Epithelial cell of esophagus (primary cell): ENCODE measurements at regions not wholly inside any gene's neighbourhood (a gene's known extent, or its start where the extent isn't known, plus 50 kb on each side); places are given as distances from the start of the nearest gene placed in this dataset.
A peak's percentile ranks its signal among the peaks of the same experiment; 100 is the strongest.
"Not testable (repeated sequence)": the region's sequence is repeated elsewhere in the genome, so short reads cannot be mapped to it uniquely, and the experiment has no call there.

Experiments used
- DNase-seq: peaks from one replicate; pipeline ENCODE4 v3.0.0; 2010; ENCODE audit warnings: low read depth
- H3K4me3 ChIP-seq: 2 replicates; pipeline ENCODE4 v1.5.1; 2011; ENCODE audit warnings: mild to moderate bottlenecking, low read length, control low read depth
- CTCF ChIP-seq: IDR thresholded peaks from 2 replicates; pipeline ENCODE4 v1.5.1; 2011; ENCODE audit warnings: low read depth, mild to moderate bottlenecking, low read length, control low read depth, inconsistent platforms; ENCODE audit not compliant: insufficient read depth; ENCODE audit errors: missing control alignments

GRCh38 chr4:118410138-118410537, 57.3 kb upstream of the PRSS12 start:
- TF ChIP-seq CTCF, result no peak
- peak; percentile 64 for DNase-seq
- H3K4me3 ChIP-seq, result no peak overlapping the region

- TF ChIP-seq CTCF, result no peak
- no peak overlapping the region for H3K4me3 ChIP-seq
- peak; percentile 98 for DNase-seq
Observed at GRCh38 chr4:118417325-118417724, 64.5 kb upstream of the PRSS12 start.

GRCh38 chr4:118417800-118418199, 65.0 kb upstream of the PRSS12 start:
- not testable (repeated sequence) for H3K4me3 ChIP-seq, DNase-seq

- DNase-seq, H3K4me3 ChIP-seq: not testable (repeated sequence)
Observed at GRCh38 chr4:118418396-118418795, 65.6 kb upstream of the PRSS12 start.

- not testable (repeated sequence) for DNase-seq, H3K4me3 ChIP-seq
Observed at GRCh38 chr4:118419626-118420025, 66.8 kb upstream of the PRSS12 start.

GRCh38 chr4:118424062-118424461, 71.3 kb upstream of the PRSS12 start:
- not testable (repeated sequence) for H3K4me3 ChIP-seq
- peak; percentile 55 for TF ChIP-seq CTCF
- peak; percentile 62 for DNase-seq

GRCh38 chr4:118428881-118429280, 76.1 kb upstream of the PRSS12 start:
- not testable (repeated sequence) for DNase-seq

GRCh38 chr4:118432359-118432758, 79.6 kb upstream of the PRSS12 start:
- not testable (repeated sequence) for H3K4me3 ChIP-seq, DNase-seq

More at GRCh38 chr4:118428881-118429280, 76.1 kb upstream of the PRSS12 start:
- not testable (repeated sequence) for H3K4me3 ChIP-seq

- H3K4me3 ChIP-seq, DNase-seq: not testable (repeated sequence)
Observed at GRCh38 chr4:118433612-118434375, 81.0 kb upstream of the PRSS12 start.

- H3K4me3 ChIP-seq, DNase-seq: not testable (repeated sequence)
Observed at GRCh38 chr4:118435415-118435814, 82.6 kb upstream of the PRSS12 start.

- H3K4me3 ChIP-seq, DNase-seq: not testable (repeated sequence)
Observed at GRCh38 chr4:118442115-118442837, 89.5 kb upstream of the PRSS12 start.

- DNase-seq, H3K4me3 ChIP-seq: not testable (repeated sequence)
Observed at GRCh38 chr4:118447397-118447796, 94.6 kb upstream of the PRSS12 start.

GRCh38 chr4:118454857-118455256, 102.1 kb upstream of the PRSS12 start:
- H3K4me3 ChIP-seq, DNase-seq: not testable (repeated sequence)

GRCh38 chr4:118461435-118461834, 108.6 kb upstream of the PRSS12 start:
- H3K4me3 ChIP-seq, result not testable (repeated sequence)
- DNase-seq, result peak; percentile 83

GRCh38 chr4:118465831-118466230, 113.0 kb upstream of the PRSS12 start:
- not testable (repeated sequence) for DNase-seq, H3K4me3 ChIP-seq
